Kidney glomerular epithelial cell (primary cell): ENCODE measurements at regions not wholly inside any gene's neighbourhood (a gene's known extent, or its start where the extent isn't known, plus 50 kb on each side); places are given as distances from the start of the nearest gene placed in this dataset.
"Not testable (repeated sequence)": the region's sequence is repeated elsewhere in the genome, so short reads cannot be mapped to it uniquely, and the experiment has no call there.

Experiments used
- DNase-seq: peaks from one replicate; lab custom pipeline; 2025; lab: John Stamatoyannopoulos, UW

DNA sequence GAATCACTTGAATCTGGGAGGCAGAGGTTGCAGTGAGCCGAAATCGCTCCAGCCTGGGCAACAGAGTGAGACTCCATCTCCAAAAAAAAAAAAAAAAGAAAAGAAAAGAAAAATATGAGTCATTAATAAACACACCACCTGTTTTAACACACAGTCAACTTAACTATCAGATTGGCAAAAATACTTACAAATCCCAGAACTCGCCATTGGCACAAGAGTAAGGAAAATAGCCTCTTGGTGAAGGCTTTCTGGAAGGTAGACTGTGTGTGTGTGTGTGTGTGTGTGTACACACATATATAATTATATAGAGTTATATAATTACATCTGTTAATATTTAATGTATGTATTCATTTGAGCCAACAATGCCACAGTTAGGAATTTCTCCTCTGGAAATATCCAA is 63.7 kb upstream of the UXS1 start:
- no peak for DNase-seq

DNA sequence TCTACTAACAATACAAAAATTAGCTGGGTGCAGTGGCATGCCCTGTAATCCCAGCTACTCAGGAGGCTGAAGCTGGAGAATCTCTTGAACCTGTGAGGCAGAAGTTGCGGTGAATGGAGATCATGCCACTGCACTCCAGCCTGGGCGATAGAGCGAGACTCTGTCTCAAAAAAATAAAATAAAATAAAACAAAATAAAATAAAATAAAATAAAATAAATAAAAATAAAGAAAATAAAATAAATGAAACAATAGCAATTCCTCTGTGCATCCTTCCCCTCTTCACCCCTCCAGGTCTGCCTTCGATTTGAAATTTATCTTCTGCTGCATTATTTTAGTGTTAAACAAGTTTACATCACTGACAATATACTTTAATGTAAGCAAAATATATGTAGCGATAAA is 63.0 kb upstream of the UXS1 start:
- DNase-seq, result no peak

- not testable (repeated sequence) for DNase-seq
Observed at GRCh38 chr2:106249157-106249828, 55.2 kb upstream of the UXS1 start.

DNA sequence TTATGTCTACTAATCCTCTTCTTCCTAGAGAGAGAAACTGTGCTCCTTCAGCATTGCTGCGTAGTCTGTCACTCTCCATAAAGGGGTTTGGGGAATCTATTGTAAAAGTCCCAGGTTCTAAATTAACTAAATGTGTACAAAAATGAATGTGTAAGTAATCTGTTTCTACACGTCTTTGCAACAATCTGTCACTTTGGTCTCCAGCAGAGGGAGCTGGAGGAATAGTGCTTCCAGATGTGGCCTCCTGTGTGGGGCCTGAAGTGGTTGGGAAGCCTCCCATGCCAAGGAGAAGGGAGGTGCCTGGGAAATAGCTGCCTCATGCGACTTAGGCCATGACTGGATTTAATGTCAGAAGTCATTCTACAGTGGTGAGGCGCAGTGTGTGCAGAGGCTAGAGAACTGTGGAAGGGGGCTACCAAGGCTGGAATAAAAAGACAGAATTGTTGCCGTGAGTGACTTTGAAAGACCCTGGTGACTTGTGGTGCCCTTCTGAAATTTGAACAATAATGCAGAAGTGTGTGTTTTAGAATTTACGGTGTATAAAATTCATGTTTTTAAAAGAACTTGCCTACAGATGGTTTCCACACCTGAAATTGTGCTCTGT is 54.5 kb upstream of the UXS1 start:
- DNase-seq, result not testable (repeated sequence)
